AG09319 (cell line): ENCODE measurements at regions not wholly inside any gene's neighbourhood (a gene's known extent, or its start where the extent isn't known, plus 50 kb on each side); places are given as distances from the start of the nearest gene placed in this dataset.

Experiments used
- DNase-seq: peaks from one replicate; pipeline ENCODE4 v3.0.0-alpha.2; 2010; ENCODE audit warnings: low read depth; ENCODE audit errors: extremely low read depth
- CTCF ChIP-seq: IDR thresholded peaks from 2 replicates; pipeline ENCODE4 v1.5.1; 2011; ENCODE audit warnings: low read depth, mild to moderate bottlenecking, inconsistent platforms, low read length, moderate library complexity

- TF ChIP-seq CTCF, result no peak
- DNase-seq, result no peak
Observed at GRCh38 chr16:49929626-49930025, 73.7 kb upstream of the ZNF423 start.

- no peak for DNase-seq
- no peak for TF ChIP-seq CTCF
Observed at GRCh38 chr16:49930841-49931240, 74.9 kb upstream of the ZNF423 start.

- TF ChIP-seq CTCF, result no peak
- DNase-seq, result no peak
Observed at GRCh38 chr16:49931266-49931665, 75.4 kb upstream of the ZNF423 start.

- DNase-seq, result no peak
- no peak for TF ChIP-seq CTCF
Observed at GRCh38 chr16:49931916-49932315, 76.0 kb upstream of the ZNF423 start.

GRCh38 chr16:49932434-49932833, 76.5 kb upstream of the ZNF423 start:
- no peak for DNase-seq

GRCh38 chr16:49932946-49933345, 77.0 kb upstream of the ZNF423 start:
- DNase-seq, result no peak
- no peak for TF ChIP-seq CTCF

More at GRCh38 chr16:49932434-49932833, 76.5 kb upstream of the ZNF423 start:
- no peak for TF ChIP-seq CTCF

GRCh38 chr16:49936791-49937190, 80.9 kb upstream of the ZNF423 start:
- DNase-seq, result no peak
- no peak for TF ChIP-seq CTCF
